ENCODE measurements at regions not wholly inside any gene's neighbourhood (a gene's known extent, or its start where the extent isn't known, plus 50 kb on each side); places are given as distances from the start of the nearest gene placed in this dataset.

- Mint-ChIP-seq H3K36me3 (peaks cover 10% of the 10 kb centered on the region), H3K27ac (no peak overlapping the region), H3K27me3 (no peaks in the 10 kb centered on the region), H3K9me3 (no peaks in the 10 kb centered on the region), H3K4me1 (ENCODE audit: low read depth in 2 of 2) (no peaks in the 10 kb centered on the region), H3K4me3 (no peak overlapping the region)
- ATAC-seq, result no peak
- no peak for DNase-seq (ENCODE audit: low spot score)
Measured at GRCh38 chr11:23668324-23668723, 808.0 kb upstream of the CCDC179 start.

- no peaks in the 10 kb centered on the region for H3K9me3 Mint-ChIP-seq
- no peak overlapping the region for H3K4me3 Mint-ChIP-seq
- no peaks in the 10 kb centered on the region for H3K36me3 Mint-ChIP-seq
- DNase-seq (ENCODE audit: low spot score) (no peak), ATAC-seq (no peak)
- no peaks in the 10 kb centered on the region for H3K27me3 Mint-ChIP-seq
- no peaks in the 10 kb centered on the region for H3K4me1 Mint-ChIP-seq (ENCODE audit: low read depth in 2 of 2)
- H3K27ac Mint-ChIP-seq, result no peak overlapping the region
Measured at GRCh38 chr11:23673366-23673765, 813.1 kb upstream of the CCDC179 start.

GRCh38 chr11:23674866-23675265 lies 814.6 kb upstream of the CCDC179 start:
- ATAC-seq, result no peak
- no peaks in the 10 kb centered on the region for H3K36me3 Mint-ChIP-seq

GRCh38 chr11:23679041-23679440 lies 817.8 kb upstream of the LUZP2 start:
- no peak for ATAC-seq
- no peak overlapping the region for H3K4me3 Mint-ChIP-seq
- DNase-seq (ENCODE audit: low spot score), result no peak
- H3K4me1 Mint-ChIP-seq (ENCODE audit: low read depth in 2 of 2), result peaks cover 6 to 7% of the 10 kb centered on the region in 2 donors
- H3K27me3 Mint-ChIP-seq, result no peaks in the 10 kb centered on the region
- no peaks in the 10 kb centered on the region for H3K36me3 Mint-ChIP-seq
- no peak overlapping the region for H3K27ac Mint-ChIP-seq
- no peaks in the 10 kb centered on the region for H3K9me3 Mint-ChIP-seq

More at GRCh38 chr11:23674866-23675265, 814.6 kb upstream of the CCDC179 start:
- no peaks in the 10 kb centered on the region for H3K27me3 Mint-ChIP-seq
- no peak overlapping the region for H3K4me3 Mint-ChIP-seq
- H3K9me3 Mint-ChIP-seq, result no peaks in the 10 kb centered on the region
- no peaks in the 10 kb centered on the region for H3K4me1 Mint-ChIP-seq (ENCODE audit: low read depth in 2 of 2)
- DNase-seq (ENCODE audit: low spot score), result no peak
- H3K27ac Mint-ChIP-seq, result no peak overlapping the region

GRCh38 chr11:23679981-23680380 lies 816.9 kb upstream of the LUZP2 start:
- H3K9me3 Mint-ChIP-seq, result no peaks in the 10 kb centered on the region
- no peaks in the 10 kb centered on the region for H3K36me3 Mint-ChIP-seq
- H3K27me3 Mint-ChIP-seq, result no peaks in the 10 kb centered on the region
- H3K4me3 Mint-ChIP-seq, result no peak overlapping the region
- H3K27ac Mint-ChIP-seq, result peak overlapping the region in 1 of 2 donors; percentile 31
- ATAC-seq (peak in 1 of 2 donors; percentile 45), DNase-seq (ENCODE audit: low spot score) (no peak)
- peaks cover 13 to 15% of the 10 kb centered on the region in 2 donors for H3K4me1 Mint-ChIP-seq (ENCODE audit: low read depth in 2 of 2)

- H3K4me1 Mint-ChIP-seq (ENCODE audit: low read depth in 2 of 2), result peaks cover 18 to 20% of the 10 kb centered on the region in 2 donors
- ATAC-seq (peak in 1 of 2 donors; percentile 36), DNase-seq (ENCODE audit: low spot score) (no peak)
- no peak overlapping the region for H3K4me3 Mint-ChIP-seq
- no peaks in the 10 kb centered on the region for H3K36me3 Mint-ChIP-seq
- no peak overlapping the region for H3K27ac Mint-ChIP-seq
- no peaks in the 10 kb centered on the region for H3K27me3 Mint-ChIP-seq
- H3K9me3 Mint-ChIP-seq, result no peaks in the 10 kb centered on the region
Measured at GRCh38 chr11:23680488-23681230, 816.2 kb upstream of the LUZP2 start.

GRCh38 chr11:23684701-23685100 lies 812.2 kb upstream of the LUZP2 start:
- Mint-ChIP-seq H3K27me3 (no peaks in the 10 kb centered on the region), H3K9me3 (no peaks in the 10 kb centered on the region), H3K4me3 (peak overlapping the region; percentile 11), H3K36me3 (peaks cover 7% of the 10 kb centered on the region), H3K4me1 (ENCODE audit: low read depth in 2 of 2) (peaks cover 38 to 43% of the 10 kb centered on the region in 2 donors), H3K27ac (peak overlapping the region; percentile 38 to 77)
- no peak for DNase-seq (ENCODE audit: low spot score)
- ATAC-seq, result no peak

GRCh38 chr11:23687991-23688390 lies 808.9 kb upstream of the LUZP2 start:
- peaks cover 44 to 55% of the 10 kb centered on the region in 2 donors for H3K4me1 Mint-ChIP-seq (ENCODE audit: low read depth in 2 of 2)

GRCh38 chr11:23688411-23688810 lies 808.4 kb upstream of the LUZP2 start:
- no peak for DNase-seq (ENCODE audit: low spot score)
- H3K4me1 Mint-ChIP-seq (ENCODE audit: low read depth in 2 of 2), result peaks cover 41 to 53% of the 10 kb centered on the region in 2 donors
- H3K36me3 Mint-ChIP-seq, result peaks cover 17% of the 10 kb centered on the region
- peak overlapping the region; percentile 70 to 95 for H3K27ac Mint-ChIP-seq
- ATAC-seq, result no peak
- peaks cover 3% of the 10 kb centered on the region for H3K9me3 Mint-ChIP-seq
- H3K4me3 Mint-ChIP-seq, result peak overlapping the region; percentile 75
- H3K27me3 Mint-ChIP-seq, result no peaks in the 10 kb centered on the region

More at GRCh38 chr11:23687991-23688390, 808.9 kb upstream of the LUZP2 start:
- Mint-ChIP-seq H3K9me3 (peaks cover 3% of the 10 kb centered on the region), H3K27me3 (no peaks in the 10 kb centered on the region), H3K36me3 (peaks cover 17% of the 10 kb centered on the region), H3K4me3 (peak overlapping the region; percentile 11), H3K27ac (peak overlapping the region; percentile 70 to 95)
- DNase-seq (ENCODE audit: low spot score) (no peak), ATAC-seq (no peak)

- H3K4me3 Mint-ChIP-seq, result peak overlapping the region; percentile 75
Measured at GRCh38 chr11:23688835-23689234, 808.0 kb upstream of the LUZP2 start.

GRCh38 chr11:23696688-23697415 lies 800.0 kb upstream of the LUZP2 start:
- Mint-ChIP-seq H3K27ac (peak overlapping the region in 1 of 2 donors; percentile 38), H3K4me3 (peak overlapping the region; percentile 5), H3K9me3 (peaks cover 3% of the 10 kb centered on the region), H3K27me3 (no peaks in the 10 kb centered on the region), H3K4me1 (ENCODE audit: low read depth in 2 of 2) (peaks cover 10 to 15% of the 10 kb centered on the region in 2 donors), H3K36me3 (peaks cover 15% of the 10 kb centered on the region)
- DNase-seq (ENCODE audit: low spot score) (no peak), ATAC-seq (peak; percentile 66 to 80)

More at GRCh38 chr11:23688835-23689234, 808.0 kb upstream of the LUZP2 start:
- ATAC-seq (peak; percentile 98), DNase-seq (ENCODE audit: low spot score) (peak; percentile 61)
- Mint-ChIP-seq H3K27me3 (no peaks in the 10 kb centered on the region), H3K36me3 (peaks cover 17% of the 10 kb centered on the region), H3K9me3 (peaks cover 3% of the 10 kb centered on the region), H3K27ac (peak overlapping the region; percentile 70 to 95), H3K4me1 (ENCODE audit: low read depth in 2 of 2) (peaks cover 44 to 53% of the 10 kb centered on the region in 2 donors)

- no peak for ATAC-seq
- DNase-seq (ENCODE audit: low spot score), result no peak
- no peaks in the 10 kb centered on the region for H3K9me3 Mint-ChIP-seq
- no peaks in the 10 kb centered on the region for H3K36me3 Mint-ChIP-seq
- no peaks in the 10 kb centered on the region for H3K27me3 Mint-ChIP-seq
- H3K4me1 Mint-ChIP-seq (ENCODE audit: low read depth in 2 of 2), result no peaks in the 10 kb centered on the region
- no peak overlapping the region for H3K27ac Mint-ChIP-seq
- no peak overlapping the region for H3K4me3 Mint-ChIP-seq
Measured at GRCh38 chr11:23704183-23704582, 792.7 kb upstream of the LUZP2 start.

- DNase-seq (ENCODE audit: low spot score) (no peak), ATAC-seq (no peak)
- Mint-ChIP-seq H3K36me3 (peaks cover 16% of the 10 kb centered on the region), H3K4me1 (ENCODE audit: low read depth in 2 of 2) (peaks cover 6% of the 10 kb centered on the region in 2 donors), H3K4me3 (no peak overlapping the region), H3K9me3 (peaks cover 2% of the 10 kb centered on the region), H3K27ac (peak overlapping the region in 1 of 2 donors; percentile 43), H3K27me3 (no peaks in the 10 kb centered on the region)
Measured at GRCh38 chr11:23711981-23712380, 784.9 kb upstream of the LUZP2 start.

- H3K4me3 Mint-ChIP-seq, result no peak overlapping the region
- no peak overlapping the region for H3K27ac Mint-ChIP-seq
- H3K36me3 Mint-ChIP-seq, result peaks cover 8% of the 10 kb centered on the region
- peaks cover 13% of the 10 kb centered on the region for H3K9me3 Mint-ChIP-seq
- peaks cover 7 to 8% of the 10 kb centered on the region in 2 donors for H3K4me1 Mint-ChIP-seq (ENCODE audit: low read depth in 2 of 2)
- no peaks in the 10 kb centered on the region for H3K27me3 Mint-ChIP-seq
- ATAC-seq (no peak), DNase-seq (ENCODE audit: low spot score) (no peak)
Measured at GRCh38 chr11:23719016-23719415, 777.8 kb upstream of the LUZP2 start.
